Suprapubic skin (tissue), 4 donors: ENCODE measurements at regions not wholly inside any gene's neighbourhood (a gene's known extent, or its start where the extent isn't known, plus 50 kb on each side); places are given as distances from the start of the nearest gene placed in this dataset.

Experiments used
- CTCF ChIP-seq, 2 donors: fragments of 200-600 bp in 1 of 2; fragments of 450-650 bp in 1 of 2; sonication (generic) in 1 of 2; IDR thresholded peaks; one replicate each; pipeline ENCODE4 v1.5.1; 2016 to 2019; ENCODE audit warnings: antibody characterized with exemption in 2 of 2, mild to moderate bottlenecking in 1 of 2, moderate library complexity in 1 of 2
- EP300 ChIP-seq: sonication (generic); formaldehyde crosslinking; IDR thresholded peaks from one replicate; pipeline ENCODE4 v1.6.1; 2017; ENCODE audit warnings: antibody characterized with exemption
- POLR2A ChIP-seq, 2 donors: fragments of 450-650 bp; IDR thresholded peaks; one replicate each; pipeline ENCODE4 v1.6.1; 2017; ENCODE audit warnings: antibody characterized with exemption in 2 of 2, mild to moderate bottlenecking in 2 of 2, moderate library complexity in 2 of 2
- POLR2AphosphoS5 ChIP-seq, 3 donors: sonication (generic); formaldehyde crosslinking; IDR thresholded peaks; one replicate each; pipeline ENCODE4 v1.6.1; 2017; ENCODE audit warnings: antibody characterized with exemption in 3 of 3

GRCh38 chrX:20519146-20519545 is 252.4 kb upstream of the RPS6KA3 start:
- TF ChIP-seq CTCF (IDR thresholded peaks at IDR 0.05) (no peak), POLR2AphosphoS5 (IDR thresholded peaks at IDR 0.05) (no peak), EP300 (no peak), POLR2A (IDR thresholded peaks at IDR 0.05) (no peak)
